Adrenal gland (tissue), 5 donors: ENCODE measurements at regions not wholly inside any gene's neighbourhood (a gene's known extent, or its start where the extent isn't known, plus 50 kb on each side); places are given as distances from the start of the nearest gene placed in this dataset.

Source experiments
- POLR2A ChIP-seq, 2 donors: fragments of 450-650 bp; IDR thresholded peaks; one replicate each; pipeline ENCODE4 v1.6.1; 2017; ENCODE audit warnings: antibody characterized with exemption in 2 of 2, mild to moderate bottlenecking in 2 of 2, moderate library complexity in 1 of 2
- TF ChIP-seq, protein P1 (sequence below), 6 experiments: fragments of 450-650 bp in 4 of 6; fragments of 200-600 bp in 2 of 6; sonication (generic) in 1 of 6; IDR thresholded peaks; 1 replicate in 5 of 6; 2 replicates in 1 of 6; pipeline versions ENCODE4 v1.5.1 to v1.8.0; 2016 to 2021; ENCODE audit warnings: antibody characterized with exemption in 6 of 6, mild to moderate bottlenecking in 2 of 6, moderate library complexity in 1 of 6
- donor health status: DM: no; HTN: no; CAD: no.

DNA sequence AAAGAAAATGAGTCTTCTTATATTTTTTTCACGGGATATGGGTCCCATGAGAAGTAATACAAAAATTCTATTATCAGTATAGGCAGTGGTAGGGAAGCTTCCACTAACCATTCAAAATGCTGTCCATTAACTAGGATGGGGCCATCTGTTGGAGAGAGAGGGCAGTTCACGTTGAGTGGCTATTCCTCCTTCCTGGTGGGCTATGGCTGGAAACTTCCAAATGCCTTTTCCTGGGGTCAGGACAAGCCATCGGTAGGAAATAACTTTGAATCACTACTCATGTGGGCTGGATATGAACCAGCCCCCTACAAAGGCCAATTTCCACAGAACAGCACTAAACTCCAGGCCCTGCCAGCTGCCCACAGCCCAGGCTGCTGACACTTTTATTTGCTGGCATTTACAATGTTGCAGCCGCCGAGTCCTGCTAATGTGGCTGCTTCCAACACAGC, 156.1 kb upstream of the HNRNPA3 start:
- TF ChIP-seq, protein P1, sequence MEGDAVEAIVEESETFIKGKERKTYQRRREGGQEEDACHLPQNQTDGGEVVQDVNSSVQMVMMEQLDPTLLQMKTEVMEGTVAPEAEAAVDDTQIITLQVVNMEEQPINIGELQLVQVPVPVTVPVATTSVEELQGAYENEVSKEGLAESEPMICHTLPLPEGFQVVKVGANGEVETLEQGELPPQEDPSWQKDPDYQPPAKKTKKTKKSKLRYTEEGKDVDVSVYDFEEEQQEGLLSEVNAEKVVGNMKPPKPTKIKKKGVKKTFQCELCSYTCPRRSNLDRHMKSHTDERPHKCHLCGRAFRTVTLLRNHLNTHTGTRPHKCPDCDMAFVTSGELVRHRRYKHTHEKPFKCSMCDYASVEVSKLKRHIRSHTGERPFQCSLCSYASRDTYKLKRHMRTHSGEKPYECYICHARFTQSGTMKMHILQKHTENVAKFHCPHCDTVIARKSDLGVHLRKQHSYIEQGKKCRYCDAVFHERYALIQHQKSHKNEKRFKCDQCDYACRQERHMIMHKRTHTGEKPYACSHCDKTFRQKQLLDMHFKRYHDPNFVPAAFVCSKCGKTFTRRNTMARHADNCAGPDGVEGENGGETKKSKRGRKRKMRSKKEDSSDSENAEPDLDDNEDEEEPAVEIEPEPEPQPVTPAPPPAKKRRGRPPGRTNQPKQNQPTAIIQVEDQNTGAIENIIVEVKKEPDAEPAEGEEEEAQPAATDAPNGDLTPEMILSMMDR (IDR thresholded peaks at IDR 0.05) = no peak
- TF ChIP-seq POLR2A (IDR thresholded peaks at IDR 0.05) = no peak
